Fibroblast of villous mesenchyme (primary cell): ENCODE measurements at regions not wholly inside any gene's neighbourhood (a gene's known extent, or its start where the extent isn't known, plus 50 kb on each side); places are given as distances from the start of the nearest gene placed in this dataset.

Experiments used
- DNase-seq: peaks from one replicate; pipeline ENCODE4 v3.0.0-alpha.2; 2010; ENCODE audit warnings: low read depth
- H3K4me3 ChIP-seq: 2 replicates; pipeline ENCODE4 v1.5.1; 2011; ENCODE audit warnings: low read depth, mild to moderate bottlenecking, low read length
- CTCF ChIP-seq: IDR thresholded peaks from 2 replicates; pipeline ENCODE4 v1.5.1; 2012; ENCODE audit warnings: low read depth, mild to moderate bottlenecking, low read length; ENCODE audit not compliant: insufficient read depth

- H3K4me3 ChIP-seq, result no peak overlapping the region
- peak; percentile 19 for DNase-seq
- TF ChIP-seq CTCF, result no peak
Observed at GRCh38 chr2:228728961-228729360, 542.1 kb downstream of the PID1 start.

GRCh38 chr2:228725031-228725430 is 543.5 kb upstream of the SPHKAP start:
- TF ChIP-seq CTCF, result no peak
- no peak overlapping the region for H3K4me3 ChIP-seq
- DNase-seq, result no peak

- DNase-seq, result no peak
- no peak overlapping the region for H3K4me3 ChIP-seq
- TF ChIP-seq CTCF, result no peak
Observed at GRCh38 chr2:228723599-228723998, 542.1 kb upstream of the SPHKAP start.

GRCh38 chr2:228722311-228722710 is 540.8 kb upstream of the SPHKAP start:
- no peak for TF ChIP-seq CTCF
- DNase-seq, result no peak
- no peak overlapping the region for H3K4me3 ChIP-seq

- H3K4me3 ChIP-seq, result no peak overlapping the region
- no peak for TF ChIP-seq CTCF
- DNase-seq, result no peak
Observed at GRCh38 chr2:228720895-228721294, 539.4 kb upstream of the SPHKAP start.

- TF ChIP-seq CTCF, result no peak
- DNase-seq, result peak; percentile 66
- no peak overlapping the region for H3K4me3 ChIP-seq
Observed at GRCh38 chr2:228709788-228710371, 528.4 kb upstream of the SPHKAP start.

GRCh38 chr2:228707846-228708245 is 526.4 kb upstream of the SPHKAP start:
- no peak for DNase-seq
- TF ChIP-seq CTCF, result no peak
- no peak overlapping the region for H3K4me3 ChIP-seq
